Esophagus (tissue), 2 donors: ENCODE measurements at regions not wholly inside any gene's neighbourhood (a gene's known extent, or its start where the extent isn't known, plus 50 kb on each side); places are given as distances from the start of the nearest gene placed in this dataset.

Experiments
- H3K27ac ChIP-seq, 2 donors: one replicate each; pipeline ENCODE4 v1.5.1; 2013; ENCODE audit warnings: low read depth in 2 of 2, mild to moderate bottlenecking in 2 of 2, inconsistent platforms in 1 of 2, low read length in 1 of 2, moderate library complexity in 1 of 2
- H3K27me3 ChIP-seq, 2 donors: one replicate each; pipeline ENCODE4 v1.6.1; 2013; ENCODE audit warnings: low read length in 2 of 2, control low read depth in 1 of 2, mild to moderate bottlenecking in 1 of 2; ENCODE audit not compliant: insufficient read depth in 2 of 2, control insufficient read depth in 1 of 2
- H3K36me3 ChIP-seq, 2 donors: one replicate each; pipeline ENCODE4 v1.6.1; 2013; ENCODE audit warnings: low read length in 1 of 2; ENCODE audit not compliant: control insufficient read depth in 2 of 2, insufficient read depth in 2 of 2
- H3K4me1 ChIP-seq, 2 donors: one replicate each; pipeline ENCODE4 v1.6.1; 2013; ENCODE audit warnings: low read length in 1 of 2; ENCODE audit not compliant: control insufficient read depth in 2 of 2, insufficient read depth in 2 of 2
- H3K4me3 ChIP-seq, 2 donors: one replicate each; pipeline ENCODE4 v1.5.1; 2013; ENCODE audit warnings: low read length in 2 of 2, mild to moderate bottlenecking in 2 of 2, low read depth in 1 of 2, moderate library complexity in 1 of 2
- H3K9me3 ChIP-seq, 2 donors: one replicate each; pipeline ENCODE4 v1.6.1; 2013; ENCODE audit warnings: mild to moderate bottlenecking in 2 of 2, low read depth in 1 of 2, low read length in 1 of 2, moderate library complexity in 1 of 2; ENCODE audit not compliant: control insufficient read depth in 2 of 2, insufficient read depth in 1 of 2
- WGBS, 2 donors: extraction: QIAGEN DNeasy Blood & Tissue Kit; methylation state at CpG; one replicate each; pipeline ENCODE4 v1.1.7; 2013; 5-methylcytosine and 5-hydroxymethylcytosine counted together
- donor health status: healthy with polysubstance abuse.
- donor health status: Bipolar disorder and iron deficiency.

DNA sequence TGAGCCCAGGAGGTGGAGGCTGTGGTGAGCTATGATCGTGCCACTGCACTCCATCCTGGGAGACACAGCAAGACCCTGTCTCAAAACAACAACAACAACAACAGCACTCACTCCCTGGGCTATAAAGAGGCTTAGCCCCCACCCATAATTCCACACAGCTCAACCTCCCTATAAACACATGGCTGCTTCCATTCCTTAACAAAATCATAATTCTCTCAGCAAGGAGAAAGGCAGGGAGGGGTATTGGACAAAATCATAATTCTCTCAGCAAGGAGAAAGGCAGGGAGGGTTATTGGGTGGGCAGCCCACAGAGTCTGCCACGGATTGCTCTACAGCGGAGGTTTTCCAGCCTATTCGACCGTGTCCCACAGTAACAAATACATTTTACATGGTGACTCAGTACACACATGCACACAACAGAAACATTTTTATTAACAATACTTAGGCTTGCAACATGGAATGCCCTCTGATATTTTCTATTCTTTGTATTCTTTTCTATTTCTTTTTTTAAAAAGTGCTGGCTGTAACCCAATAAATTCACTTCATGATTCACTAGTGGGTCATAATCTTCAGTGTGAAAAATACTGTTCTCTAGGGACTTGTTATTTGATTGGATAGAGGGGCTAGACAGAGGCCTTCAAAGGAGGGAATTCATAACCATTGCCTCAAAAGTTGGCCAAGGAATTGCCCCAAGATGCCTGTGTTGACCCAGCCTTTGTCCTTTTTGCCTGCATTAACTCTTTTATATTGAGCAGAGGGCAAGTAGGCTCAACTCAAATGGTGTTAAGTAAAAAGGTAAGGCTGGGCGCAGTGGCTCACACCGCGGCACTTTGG is 50.6 kb upstream of the ZMYND8 start:
- WGBS, 2 donors, result 84 to 87% methylated on average over 8 of the region's 8 CpGs

GRCh38 chr20:47411161-47411560 is 54.7 kb upstream of the ZMYND8 start:
- H3K4me1 ChIP-seq, result no peaks in the 10 kb centered on the region
- H3K9me3 ChIP-seq, result no peaks in the 10 kb centered on the region
- H3K4me3 ChIP-seq, result no peak overlapping the region
- H3K27me3 ChIP-seq, result no peaks in the 10 kb centered on the region
- 59% methylated on average over 5 of the region's 5 CpGs for WGBS, 2 donors
- no peaks in the 10 kb centered on the region for H3K36me3 ChIP-seq
- no peak overlapping the region for H3K27ac ChIP-seq

More for the DNA sequence above, 50.6 kb upstream of the ZMYND8 start:
- no peaks in the 10 kb centered on the region for H3K36me3 ChIP-seq
- no peak overlapping the region for H3K4me3 ChIP-seq
- no peaks in the 10 kb centered on the region for H3K4me1 ChIP-seq
- no peaks in the 10 kb centered on the region for H3K27me3 ChIP-seq
- no peaks in the 10 kb centered on the region for H3K9me3 ChIP-seq
- no peak overlapping the region for H3K27ac ChIP-seq

- Histone ChIP-seq H3K4me3 (no peak overlapping the region), H3K27ac (no peak overlapping the region), H3K9me3 (no peaks in the 10 kb centered on the region), H3K36me3 (no peaks in the 10 kb centered on the region), H3K4me1 (no peaks in the 10 kb centered on the region), H3K27me3 (no peaks in the 10 kb centered on the region)
- 87 to 93% methylated on average over 4 of the region's 4 CpGs for WGBS, 2 donors
Observed at GRCh38 chr20:47412083-47412482, 55.6 kb upstream of the ZMYND8 start.

DNA sequence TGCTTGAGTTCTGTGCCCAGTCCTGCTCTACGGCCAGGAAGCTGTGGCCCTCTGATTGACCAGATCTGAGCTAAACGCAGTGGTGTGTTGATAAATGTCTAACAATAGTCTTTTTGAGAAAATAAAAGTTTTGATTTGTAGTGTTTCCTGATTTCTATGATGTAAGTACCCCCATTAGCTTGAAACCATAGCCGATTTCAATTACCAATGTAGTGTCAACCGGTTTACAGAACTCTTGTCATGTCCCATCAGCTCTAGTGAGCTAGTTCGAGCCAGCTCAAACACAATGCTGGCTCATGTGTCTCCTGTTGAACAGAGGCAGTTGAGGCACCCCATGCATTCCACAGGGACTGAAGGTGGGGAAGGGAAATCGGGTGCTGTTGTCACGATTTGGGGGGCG is 56.7 kb upstream of the ZMYND8 start:
- Histone ChIP-seq H3K27me3 (no peaks in the 10 kb centered on the region), H3K4me1 (no peaks in the 10 kb centered on the region), H3K9me3 (no peaks in the 10 kb centered on the region), H3K36me3 (no peaks in the 10 kb centered on the region), H3K27ac (no peak overlapping the region), H3K4me3 (no peak overlapping the region)
- WGBS, 2 donors, result 91% methylated on average over 8 of the region's 8 CpGs

DNA sequence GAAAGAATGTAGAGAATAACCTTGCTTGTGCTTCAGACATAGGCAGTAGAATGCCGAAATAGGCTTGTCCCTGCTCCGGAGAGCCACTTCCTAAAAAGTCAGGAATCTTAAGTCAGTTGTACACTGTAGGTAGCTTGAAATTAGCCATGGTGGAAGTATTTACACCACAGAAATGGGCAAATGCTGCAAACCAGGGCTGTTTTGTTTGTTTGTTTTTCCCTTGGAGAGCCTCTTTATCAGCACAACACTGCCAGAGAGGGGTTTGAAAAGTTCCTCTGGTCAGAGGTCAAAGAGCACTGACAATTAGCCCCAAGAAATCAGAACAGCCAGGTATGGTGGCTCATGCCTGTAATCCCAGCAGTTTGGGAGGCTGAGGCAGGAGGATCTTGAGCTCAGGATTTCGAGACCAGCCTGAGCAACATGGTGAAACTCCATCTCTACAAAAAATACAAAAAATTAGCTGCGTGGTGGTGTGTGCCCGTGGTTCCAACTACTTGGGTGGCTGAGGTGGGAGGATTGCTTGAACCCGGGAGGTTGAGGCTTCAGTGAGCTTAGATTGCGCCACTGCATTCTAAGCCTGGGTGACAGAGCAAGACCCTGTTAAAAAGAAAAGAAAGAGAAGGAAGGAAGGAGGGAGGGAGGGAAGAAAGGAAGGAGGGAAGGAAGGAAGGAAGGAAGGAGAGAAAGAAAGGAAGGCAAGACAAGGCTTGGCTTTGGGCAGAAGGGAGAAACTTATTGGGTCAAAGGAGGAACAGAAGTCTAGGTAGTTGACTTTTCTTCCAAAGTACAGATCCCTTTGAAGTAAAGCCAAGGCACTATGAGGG is 61.0 kb upstream of the ZMYND8 start:
- Histone ChIP-seq H3K4me3 (no peak overlapping the region), H3K9me3 (no peaks in the 10 kb centered on the region), H3K27me3 (no peaks in the 10 kb centered on the region), H3K36me3 (no peaks in the 10 kb centered on the region), H3K27ac (no peak overlapping the region), H3K4me1 (no peaks in the 10 kb centered on the region)
- WGBS, 2 donors, result 92 to 94% methylated on average over 7 of the region's 7 CpGs

DNA sequence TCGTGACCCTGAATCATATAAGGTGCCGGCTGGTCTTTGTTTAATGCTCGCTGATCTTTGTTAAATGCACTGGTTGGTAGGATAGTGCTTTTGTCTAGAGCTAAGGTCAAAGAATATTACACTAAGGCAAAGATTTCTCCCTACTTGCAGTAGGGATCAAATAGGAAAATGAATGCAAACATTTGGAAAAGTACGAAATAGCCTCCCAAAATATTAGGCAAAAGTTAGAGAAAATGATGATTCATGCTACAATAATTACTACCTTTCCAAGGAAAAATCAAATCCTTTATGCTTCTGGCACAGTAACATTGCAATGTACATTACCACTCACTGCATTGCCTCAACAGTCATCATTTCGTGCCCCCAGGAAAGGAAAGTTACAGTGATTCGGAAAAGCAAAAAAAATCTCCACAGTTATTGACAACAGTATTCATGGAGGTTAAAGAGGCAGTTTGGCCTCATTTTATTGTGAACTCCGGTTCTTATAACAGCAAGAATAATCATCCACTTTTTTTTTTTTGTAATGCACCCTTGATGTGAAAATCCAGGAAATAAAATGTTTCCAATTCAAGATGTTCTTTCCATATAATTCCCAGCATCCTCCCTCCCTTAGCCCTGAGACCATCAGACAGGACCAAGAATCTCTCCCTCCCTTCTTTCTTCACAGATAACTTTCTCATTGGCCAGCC is 61.7 kb upstream of the ZMYND8 start:
- no peak overlapping the region for H3K27ac ChIP-seq
- no peaks in the 10 kb centered on the region for H3K9me3 ChIP-seq
- H3K4me1 ChIP-seq, result no peaks in the 10 kb centered on the region
- 50 to 62% methylated on average over 7 of the region's 7 CpGs for WGBS, 2 donors
- no peaks in the 10 kb centered on the region for H3K27me3 ChIP-seq
- H3K36me3 ChIP-seq, result no peaks in the 10 kb centered on the region
- H3K4me3 ChIP-seq, result no peak overlapping the region

- H3K27me3 ChIP-seq, result no peaks in the 10 kb centered on the region
Observed at GRCh38 chr20:47419953-47420514, 63.5 kb upstream of the ZMYND8 start.

GRCh38 chr20:47421076-47421475 is 64.6 kb upstream of the ZMYND8 start:
- H3K27me3 ChIP-seq, result no peaks in the 10 kb centered on the region
- no peak overlapping the region for H3K4me3 ChIP-seq
- no peaks in the 10 kb centered on the region for H3K36me3 ChIP-seq
- no peaks in the 10 kb centered on the region for H3K4me1 ChIP-seq
- 86% methylated on average over 3 of the region's 3 CpGs for WGBS, 2 donors
- H3K27ac ChIP-seq, result no peak overlapping the region
- no peaks in the 10 kb centered on the region for H3K9me3 ChIP-seq

More at GRCh38 chr20:47419953-47420514, 63.5 kb upstream of the ZMYND8 start:
- no peak overlapping the region for H3K27ac ChIP-seq
- H3K36me3 ChIP-seq, result no peaks in the 10 kb centered on the region
- H3K4me1 ChIP-seq, result no peaks in the 10 kb centered on the region
- 89 to 92% methylated on average over 7 of the region's 7 CpGs for WGBS, 2 donors
- H3K4me3 ChIP-seq, result no peak overlapping the region
- H3K9me3 ChIP-seq, result no peaks in the 10 kb centered on the region

GRCh38 chr20:47423586-47423985 is 67.1 kb upstream of the ZMYND8 start:
- H3K4me3 ChIP-seq, result no peak overlapping the region
- WGBS, 2 donors, result 82 to 85% methylated on average over 5 of the region's 5 CpGs
- no peak overlapping the region for H3K27ac ChIP-seq
- peaks cover 0 to 5% of the 10 kb centered on the region in 2 donors for H3K9me3 ChIP-seq
- H3K27me3 ChIP-seq, result no peaks in the 10 kb centered on the region
- no peaks in the 10 kb centered on the region for H3K36me3 ChIP-seq
- no peaks in the 10 kb centered on the region for H3K4me1 ChIP-seq
